ENCODE measurements at regions not wholly inside any gene's neighbourhood (a gene's known extent, or its start where the extent isn't known, plus 50 kb on each side); places are given as distances from the start of the nearest gene placed in this dataset.

GRCh38 chr10:64036321-64036930, 515.2 kb downstream of the REEP3 start:
- TF ChIP-seq CTCF (IDR thresholded peaks at IDR 0.05) (no peak), POLR2A (IDR thresholded peaks at IDR 0.05) (no peak)

Data from esophagus squamous epithelium (tissue), 4 donors.